DND-41 (cell line): ENCODE measurements at regions not wholly inside any gene's neighbourhood (a gene's known extent, or its start where the extent isn't known, plus 50 kb on each side); places are given as distances from the start of the nearest gene placed in this dataset.
"Not testable (repeated sequence)": the region's sequence is repeated elsewhere in the genome, so short reads cannot be mapped to it uniquely, and the experiment has no call there.

ENCODE experiments used
- ATAC-seq: fragments of 200-7000 bp; cut with Tn5 transposase; 3 replicates; pipeline ENCODE4 v1.9.1; 2021; ENCODE audit warnings: low read depth; ENCODE audit not compliant: insufficient read depth
- DNase-seq: peaks from one replicate; pipeline ENCODE4 v3.0.0-alpha.2; 2020
- H2AFZ ChIP-seq: 2 replicates; pipeline ENCODE4 v1.6.0; 2012; ENCODE audit warnings: low read depth, low read length
- H3K27ac ChIP-seq: 2 replicates; pipeline ENCODE4 v1.5.1; 2012; ENCODE audit warnings: low read length, inconsistent platforms
- H3K27me3 ChIP-seq: fragments of 200-600 bp; sonication (generic); 2 replicates; pipeline ENCODE4 v1.6.0; 2012; ENCODE audit warnings: low read length, mild to moderate bottlenecking, inconsistent platforms; ENCODE audit not compliant: insufficient read depth, poor library complexity
- H3K36me3 ChIP-seq: 2 replicates; pipeline ENCODE4 v1.5.1; 2012; ENCODE audit warnings: low read length, inconsistent platforms; ENCODE audit not compliant: insufficient read depth
- H3K4me1 ChIP-seq: 2 replicates; pipeline ENCODE4 v1.5.1; 2012; ENCODE audit warnings: mild to moderate bottlenecking, low read length; ENCODE audit not compliant: insufficient read depth
- H3K4me2 ChIP-seq: 2 replicates; pipeline ENCODE4 v1.6.0; 2012; ENCODE audit warnings: mild to moderate bottlenecking, moderate library complexity, low read length, inconsistent platforms; ENCODE audit not compliant: insufficient read depth
- H3K4me3 ChIP-seq, 2 experiments: fragments of 200-600 bp in 1 of 2; shearing (Covaris generic) in 1 of 2; 2 replicates each; pipeline ENCODE4 v1.5.1; 2012 to 2016; ENCODE audit warnings: inconsistent platforms in 2 of 2, low read length in 2 of 2, mild to moderate bottlenecking in 2 of 2, low read depth in 1 of 2, moderate library complexity in 1 of 2
- H3K79me2 ChIP-seq: 2 replicates; pipeline ENCODE4 v1.6.0; 2012; ENCODE audit warnings: low read length, inconsistent platforms; ENCODE audit not compliant: insufficient read depth
- H3K9ac ChIP-seq: 2 replicates; pipeline ENCODE4 v1.6.0; 2012; ENCODE audit warnings: low read depth, mild to moderate bottlenecking, inconsistent platforms, low read length, moderate library complexity
- H3K9me3 ChIP-seq: 2 replicates; pipeline ENCODE4 v1.5.1; 2012; ENCODE audit warnings: low read length, moderate library complexity, mild to moderate bottlenecking, inconsistent platforms; ENCODE audit not compliant: insufficient read depth, severe bottlenecking
- H4K20me1 ChIP-seq: 2 replicates; pipeline ENCODE4 v1.6.0; 2012; ENCODE audit warnings: low read length; ENCODE audit not compliant: insufficient read depth
- CTCF ChIP-seq: IDR thresholded peaks from 2 replicates; pipeline ENCODE4 v1.5.1; 2012; ENCODE audit warnings: borderline replicate concordance, low read length, moderate library complexity, mild to moderate bottlenecking; ENCODE audit not compliant: poor library complexity, severe bottlenecking; ENCODE audit errors: extremely low read depth
- EZH2 ChIP-seq: IDR thresholded peaks from 3 replicates; pipeline ENCODE4 v1.6.1; 2012; ENCODE audit warnings: borderline replicate concordance, low read depth, mild to moderate bottlenecking, moderate library complexity, low read length, inconsistent platforms; ENCODE audit not compliant: severe bottlenecking

- H3K4me1 ChIP-seq: no peaks in the 10 kb centered on the region
- no peaks in the 10 kb centered on the region for H3K9me3 ChIP-seq
- no peak overlapping the region for H3K4me2 ChIP-seq
- no peaks in the 10 kb centered on the region for H3K79me2 ChIP-seq
- no peak overlapping the region for H2AFZ ChIP-seq
- no peak for TF ChIP-seq EZH2
- TF ChIP-seq CTCF: no peak
- H4K20me1 ChIP-seq: no peaks in the 10 kb centered on the region
- DNase-seq (no peak), ATAC-seq (no peak)
- no peak overlapping the region for H3K4me3 ChIP-seq
- H3K27me3 ChIP-seq: no peaks in the 10 kb centered on the region
- H3K36me3 ChIP-seq: no peaks in the 10 kb centered on the region
- no peak overlapping the region for H3K27ac ChIP-seq
- H3K9ac ChIP-seq: no peak overlapping the region
Observed at GRCh38 chr3:20930034-20930433, 744.0 kb upstream of the SGO1 start.

- Histone ChIP-seq H4K20me1 (no peaks in the 10 kb centered on the region), H3K9me3 (no peaks in the 10 kb centered on the region), H3K27me3 (no peaks in the 10 kb centered on the region), H3K79me2 (no peaks in the 10 kb centered on the region), H3K9ac (no peak overlapping the region), H3K36me3 (no peaks in the 10 kb centered on the region), H3K4me3 (no peak overlapping the region), H3K4me2 (no peak overlapping the region), H3K4me1 (no peaks in the 10 kb centered on the region), H2AFZ (no peak overlapping the region), H3K27ac (no peak overlapping the region)
- DNase-seq (no peak), ATAC-seq (no peak)
- TF ChIP-seq EZH2 (no peak), CTCF (no peak)
Observed at GRCh38 chr3:20924646-20925385, 738.8 kb upstream of the SGO1 start.

GRCh38 chr3:20921112-20921511 is 735.1 kb upstream of the SGO1 start:
- not testable (repeated sequence) for DNase-seq, H3K9me3 ChIP-seq

GRCh38 chr3:20916951-20917606 is 731.1 kb upstream of the SGO1 start:
- ATAC-seq (no peak), DNase-seq (no peak)
- Histone ChIP-seq H3K9ac (no peak overlapping the region), H3K9me3 (no peaks in the 10 kb centered on the region), H2AFZ (no peak overlapping the region), H3K4me2 (no peak overlapping the region), H4K20me1 (no peaks in the 10 kb centered on the region), H3K27me3 (no peaks in the 10 kb centered on the region), H3K27ac (no peak overlapping the region), H3K4me3 (no peak overlapping the region), H3K79me2 (no peaks in the 10 kb centered on the region), H3K4me1 (no peaks in the 10 kb centered on the region), H3K36me3 (no peaks in the 10 kb centered on the region)
- TF ChIP-seq CTCF (no peak), EZH2 (no peak)

More at GRCh38 chr3:20921112-20921511, 735.1 kb upstream of the SGO1 start:
- ATAC-seq, H3K27ac ChIP-seq, H3K4me1 ChIP-seq, H4K20me1 ChIP-seq, H2AFZ ChIP-seq, H3K9ac ChIP-seq, H3K4me2 ChIP-seq, H3K79me2 ChIP-seq, H3K36me3 ChIP-seq, H3K27me3 ChIP-seq, H3K4me3 ChIP-seq: not testable (repeated sequence)
